ENCODE measurements at regions not wholly inside any gene's neighbourhood (a gene's known extent, or its start where the extent isn't known, plus 50 kb on each side); places are given as distances from the start of the nearest gene placed in this dataset.

- TF ChIP-seq GATA2 (IDR thresholded peaks at IDR 0.05; ENCODE audit: low read depth, low read length) (no peak), GATA3 (IDR thresholded peaks at IDR 0.05; ENCODE audit: low read depth, low read length) (no peak)
These were observed 1125.8 kb downstream of the SI start for GRCh38 chr3:163952499-163952898.

Measured in SH-SY5Y (cell line).